ENCODE measurements at regions not wholly inside any gene's neighbourhood (a gene's known extent, or its start where the extent isn't known, plus 50 kb on each side); places are given as distances from the start of the nearest gene placed in this dataset.

DNA sequence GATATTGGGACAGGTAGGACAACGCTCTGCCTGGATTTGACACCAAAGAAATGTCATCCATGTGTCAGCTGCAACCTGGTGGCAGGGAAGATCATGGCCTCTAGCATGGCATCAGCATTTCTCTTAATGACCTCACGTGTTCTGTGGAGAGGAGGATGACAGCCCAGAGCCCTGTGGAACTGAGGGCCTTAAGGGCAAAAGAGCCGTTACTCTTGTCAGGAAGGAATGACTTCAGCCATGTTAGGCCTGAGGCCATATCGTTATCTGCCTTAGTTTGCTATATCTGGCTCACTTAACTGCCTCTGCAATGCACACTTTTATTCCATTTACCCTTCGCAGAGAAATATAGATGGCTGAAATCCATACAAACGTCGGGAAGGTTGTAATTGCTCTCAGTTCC lies 83.2 kb upstream of the PBX1 start:
- TF ChIP-seq CTCF (conservative IDR thresholded peaks at IDR 0.05; ENCODE audit: low read depth, low read length): no peak
- TF ChIP-seq MXI1 (IDR thresholded peaks at IDR 0.05; ENCODE audit: borderline replicate concordance, low read depth, low read length): no peak
- no peak for TF ChIP-seq CEBPB (IDR thresholded peaks at IDR 0.05; ENCODE audit: low read depth, low read length)
- TF ChIP-seq BHLHE40 (IDR thresholded peaks at IDR 0.05; ENCODE audit: low read depth, low read length): no peak
- no peak for TF ChIP-seq MAFK (IDR thresholded peaks at IDR 0.05; ENCODE audit: low read depth, low read length)
- no peak for TF ChIP-seq SMC3 (IDR thresholded peaks at IDR 0.05; ENCODE audit: low read depth, low read length)
- no peak for TF ChIP-seq POLR2A (IDR thresholded peaks at IDR 0.05; ENCODE audit: low read depth, low read length)
- no peak for TF ChIP-seq NFE2L2 (IDR thresholded peaks at IDR 0.05; ENCODE audit: low read depth, low read length)
- TF ChIP-seq USF2 (IDR thresholded peaks at IDR 0.05; ENCODE audit: low read depth, low read length): no peak
- TF ChIP-seq RFX5 (IDR thresholded peaks at IDR 0.05; ENCODE audit: low read depth, low read length): no peak

Data from IMR-90 (cell line).